HG02884 (cell line): ENCODE measurements at regions not wholly inside any gene's neighbourhood (a gene's known extent, or its start where the extent isn't known, plus 50 kb on each side); places are given as distances from the start of the nearest gene placed in this dataset.
"Not testable (repeated sequence)": the region's sequence is repeated elsewhere in the genome, so short reads cannot be mapped to it uniquely, and the experiment has no call there.

ENCODE experiments used
- ATAC-seq: cut with Tn5 transposase; IDR thresholded peaks from one replicate; pipeline ENCODE4 v1.9.1; 2021; ENCODE audit warnings: mild to moderate bottlenecking, moderate library complexity; ENCODE audit not compliant: unreplicated experiment

GRCh38 chr3:194249323-194250097 is 101.6 kb downstream of the CPN2 start:
- no peak for ATAC-seq

GRCh38 chr3:194250098-194251002 is 100.8 kb downstream of the CPN2 start:
- no peak for ATAC-seq

GRCh38 chr3:194251007-194251406 is 100.1 kb downstream of the CPN2 start:
- ATAC-seq: no peak

GRCh38 chr3:194251461-194251860 is 99.7 kb downstream of the CPN2 start:
- ATAC-seq: no peak

- no peak for ATAC-seq
Measured at GRCh38 chr3:194251891-194252560, 99.1 kb downstream of the CPN2 start.

- no peak for ATAC-seq
Measured at GRCh38 chr3:194253270-194253669, 97.9 kb downstream of the CPN2 start.

- no peak for ATAC-seq
Measured at GRCh38 chr3:194254040-194254439, 97.1 kb downstream of the CPN2 start.

- ATAC-seq: peak; percentile 56
Measured at GRCh38 chr3:194255252-194256039, 95.7 kb downstream of the CPN2 start.

GRCh38 chr3:194256040-194256945 is 94.8 kb downstream of the CPN2 start:
- ATAC-seq: no peak

GRCh38 chr3:194257151-194257621 is 93.9 kb downstream of the CPN2 start:
- ATAC-seq: no peak

GRCh38 chr3:194257916-194258668 is 93.0 kb downstream of the CPN2 start:
- ATAC-seq: no peak

- ATAC-seq: no peak
Measured at GRCh38 chr3:194259982-194260766, 91.0 kb downstream of the CPN2 start.

- no peak for ATAC-seq
Measured at GRCh38 chr3:194261581-194262063, 89.5 kb downstream of the CPN2 start.

GRCh38 chr3:194262176-194262924 is 88.8 kb downstream of the CPN2 start:
- no peak for ATAC-seq

- no peak for ATAC-seq
Measured at GRCh38 chr3:194262925-194263305, 88.2 kb downstream of the CPN2 start.

GRCh38 chr3:194264631-194265504 is 86.3 kb downstream of the CPN2 start:
- not testable (repeated sequence) for ATAC-seq
